Esophagus squamous epithelium (tissue), 4 donors: ENCODE measurements at regions not wholly inside any gene's neighbourhood (a gene's known extent, or its start where the extent isn't known, plus 50 kb on each side); places are given as distances from the start of the nearest gene placed in this dataset.

Experiments used
- POLR2A ChIP-seq, 4 donors: fragments of 450-650 bp; IDR thresholded peaks; one replicate each; pipeline ENCODE4 v1.6.1; 2017; ENCODE audit warnings: antibody characterized with exemption in 4 of 4, mild to moderate bottlenecking in 4 of 4, moderate library complexity in 3 of 4
- TF ChIP-seq, protein P1 (sequence below), 6 experiments: fragments of 450-650 bp in 4 of 6; fragments of 200-600 bp in 2 of 6; sonication (generic) in 2 of 6; IDR thresholded peaks; one replicate each; pipeline ENCODE4 v1.5.1; 2016 to 2019; ENCODE audit warnings: antibody characterized with exemption in 6 of 6, mild to moderate bottlenecking in 4 of 6, moderate library complexity in 4 of 6

DNA sequence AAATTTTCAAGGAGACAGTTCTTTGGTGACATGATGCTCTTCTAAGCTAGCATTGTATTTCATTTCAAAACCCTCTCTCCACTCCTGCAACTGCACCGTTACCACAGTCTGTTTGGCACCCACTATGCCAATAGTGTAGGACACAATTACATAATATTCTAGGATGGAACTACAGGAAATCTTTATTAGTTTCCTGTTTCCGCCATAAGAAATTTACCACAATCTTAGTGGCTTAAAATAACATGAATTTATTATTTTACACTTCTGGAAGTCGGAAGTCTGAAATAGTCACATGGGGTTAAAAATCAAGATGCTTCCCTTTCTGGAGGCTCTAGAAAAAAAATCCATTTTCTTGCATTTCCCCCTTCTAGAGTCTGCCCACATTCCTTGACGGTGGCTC is 733.1 kb downstream of the HDGFL1 start:
- TF ChIP-seq, protein P1, sequence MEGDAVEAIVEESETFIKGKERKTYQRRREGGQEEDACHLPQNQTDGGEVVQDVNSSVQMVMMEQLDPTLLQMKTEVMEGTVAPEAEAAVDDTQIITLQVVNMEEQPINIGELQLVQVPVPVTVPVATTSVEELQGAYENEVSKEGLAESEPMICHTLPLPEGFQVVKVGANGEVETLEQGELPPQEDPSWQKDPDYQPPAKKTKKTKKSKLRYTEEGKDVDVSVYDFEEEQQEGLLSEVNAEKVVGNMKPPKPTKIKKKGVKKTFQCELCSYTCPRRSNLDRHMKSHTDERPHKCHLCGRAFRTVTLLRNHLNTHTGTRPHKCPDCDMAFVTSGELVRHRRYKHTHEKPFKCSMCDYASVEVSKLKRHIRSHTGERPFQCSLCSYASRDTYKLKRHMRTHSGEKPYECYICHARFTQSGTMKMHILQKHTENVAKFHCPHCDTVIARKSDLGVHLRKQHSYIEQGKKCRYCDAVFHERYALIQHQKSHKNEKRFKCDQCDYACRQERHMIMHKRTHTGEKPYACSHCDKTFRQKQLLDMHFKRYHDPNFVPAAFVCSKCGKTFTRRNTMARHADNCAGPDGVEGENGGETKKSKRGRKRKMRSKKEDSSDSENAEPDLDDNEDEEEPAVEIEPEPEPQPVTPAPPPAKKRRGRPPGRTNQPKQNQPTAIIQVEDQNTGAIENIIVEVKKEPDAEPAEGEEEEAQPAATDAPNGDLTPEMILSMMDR (IDR thresholded peaks at IDR 0.05) = no peak
- no peak for TF ChIP-seq POLR2A (IDR thresholded peaks at IDR 0.05)
